Progenitor cell of endocrine pancreas (in vitro differentiated cells): ENCODE measurements at regions not wholly inside any gene's neighbourhood (a gene's known extent, or its start where the extent isn't known, plus 50 kb on each side); places are given as distances from the start of the nearest gene placed in this dataset.

Experiments
- DNase-seq: peaks from one replicate; pipeline ENCODE4 v3.0.0; 2021; ENCODE audit warnings: low spot score; ENCODE audit not compliant: unreplicated experiment
- H3K27ac Mint-ChIP-seq: 2 replicates; pipeline ENCODE4 v1.8.0; 2021; ENCODE audit warnings: mild to moderate bottlenecking, moderate library complexity, mixed read lengths
- H3K27me3 Mint-ChIP-seq: 2 replicates; pipeline ENCODE4 v1.8.0; 2021; ENCODE audit warnings: mixed read lengths
- H3K36me3 Mint-ChIP-seq: 2 replicates; pipeline ENCODE4 v1.8.0; 2022; ENCODE audit warnings: mixed read lengths; ENCODE audit not compliant: insufficient read depth
- H3K4me1 Mint-ChIP-seq: 2 replicates; pipeline ENCODE4 v1.8.0; 2021; ENCODE audit warnings: low read depth, mixed read lengths
- H3K4me3 Mint-ChIP-seq: 2 replicates; pipeline ENCODE4 v1.8.0; 2021; ENCODE audit warnings: low read depth, mild to moderate bottlenecking, moderate library complexity, mixed read lengths
- H3K9me3 Mint-ChIP-seq: 2 replicates; pipeline ENCODE4 v1.8.0; 2021; ENCODE audit warnings: low read depth, mixed read lengths
- TF ChIP-seq, protein P1 (sequence below): fragments of 200-600 bp; sonication (generic); IDR thresholded peaks from one replicate; pipeline ENCODE4 v1.5.0; 2021; ENCODE audit warnings: antibody characterized with exemption, mild to moderate bottlenecking; ENCODE audit not compliant: unreplicated experiment

GRCh38 chr12:40618636-40619035 lies 73.6 kb upstream of the CNTN1 start:
- Mint-ChIP-seq H3K27me3 (peaks cover 4% of the 10 kb centered on the region), H3K36me3 (no peaks in the 10 kb centered on the region), H3K9me3 (no peaks in the 10 kb centered on the region), H3K4me3 (no peak overlapping the region), H3K27ac (no peak overlapping the region), H3K4me1 (no peaks in the 10 kb centered on the region)
- TF ChIP-seq, protein P1, sequence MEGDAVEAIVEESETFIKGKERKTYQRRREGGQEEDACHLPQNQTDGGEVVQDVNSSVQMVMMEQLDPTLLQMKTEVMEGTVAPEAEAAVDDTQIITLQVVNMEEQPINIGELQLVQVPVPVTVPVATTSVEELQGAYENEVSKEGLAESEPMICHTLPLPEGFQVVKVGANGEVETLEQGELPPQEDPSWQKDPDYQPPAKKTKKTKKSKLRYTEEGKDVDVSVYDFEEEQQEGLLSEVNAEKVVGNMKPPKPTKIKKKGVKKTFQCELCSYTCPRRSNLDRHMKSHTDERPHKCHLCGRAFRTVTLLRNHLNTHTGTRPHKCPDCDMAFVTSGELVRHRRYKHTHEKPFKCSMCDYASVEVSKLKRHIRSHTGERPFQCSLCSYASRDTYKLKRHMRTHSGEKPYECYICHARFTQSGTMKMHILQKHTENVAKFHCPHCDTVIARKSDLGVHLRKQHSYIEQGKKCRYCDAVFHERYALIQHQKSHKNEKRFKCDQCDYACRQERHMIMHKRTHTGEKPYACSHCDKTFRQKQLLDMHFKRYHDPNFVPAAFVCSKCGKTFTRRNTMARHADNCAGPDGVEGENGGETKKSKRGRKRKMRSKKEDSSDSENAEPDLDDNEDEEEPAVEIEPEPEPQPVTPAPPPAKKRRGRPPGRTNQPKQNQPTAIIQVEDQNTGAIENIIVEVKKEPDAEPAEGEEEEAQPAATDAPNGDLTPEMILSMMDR: no peak
- DNase-seq: no peak

- H3K4me3 Mint-ChIP-seq: no peak overlapping the region
- peaks cover 4% of the 10 kb centered on the region for H3K27me3 Mint-ChIP-seq
- H3K27ac Mint-ChIP-seq: no peak overlapping the region
- H3K4me1 Mint-ChIP-seq: no peaks in the 10 kb centered on the region
- TF ChIP-seq, protein P1: no peak
- no peaks in the 10 kb centered on the region for H3K9me3 Mint-ChIP-seq
- DNase-seq: no peak
- no peaks in the 10 kb centered on the region for H3K36me3 Mint-ChIP-seq
These were observed 71.6 kb upstream of the CNTN1 start for GRCh38 chr12:40620564-40621019.

- Mint-ChIP-seq H3K27ac (no peak overlapping the region), H3K27me3 (no peaks in the 10 kb centered on the region), H3K36me3 (no peaks in the 10 kb centered on the region), H3K9me3 (no peaks in the 10 kb centered on the region), H3K4me3 (no peak overlapping the region), H3K4me1 (no peaks in the 10 kb centered on the region)
- DNase-seq: peak; percentile 25
- TF ChIP-seq, protein P1: peak; percentile 83
These were observed 69.9 kb upstream of the CNTN1 start for GRCh38 chr12:40622246-40622838.

DNA sequence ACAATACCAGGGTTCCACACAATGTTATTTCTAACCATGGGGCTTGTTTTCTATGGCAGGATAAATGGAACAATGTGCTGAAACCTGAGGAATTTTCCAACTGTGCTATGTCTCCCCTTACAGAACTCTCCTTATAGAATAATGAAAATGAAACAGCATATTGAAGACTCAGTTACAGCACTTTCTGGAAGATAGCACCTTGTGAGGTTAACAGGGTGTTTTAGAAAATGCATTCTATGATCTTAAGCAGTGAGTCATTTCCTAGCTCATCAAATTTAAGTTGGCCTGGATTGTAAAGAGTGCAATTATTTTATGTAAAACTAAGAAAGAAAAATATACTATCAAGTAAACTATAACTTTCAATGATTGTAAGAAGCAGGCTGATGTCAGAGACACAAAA lies 60.1 kb upstream of the CNTN1 start:
- H3K4me1 Mint-ChIP-seq: no peaks in the 10 kb centered on the region

DNA sequence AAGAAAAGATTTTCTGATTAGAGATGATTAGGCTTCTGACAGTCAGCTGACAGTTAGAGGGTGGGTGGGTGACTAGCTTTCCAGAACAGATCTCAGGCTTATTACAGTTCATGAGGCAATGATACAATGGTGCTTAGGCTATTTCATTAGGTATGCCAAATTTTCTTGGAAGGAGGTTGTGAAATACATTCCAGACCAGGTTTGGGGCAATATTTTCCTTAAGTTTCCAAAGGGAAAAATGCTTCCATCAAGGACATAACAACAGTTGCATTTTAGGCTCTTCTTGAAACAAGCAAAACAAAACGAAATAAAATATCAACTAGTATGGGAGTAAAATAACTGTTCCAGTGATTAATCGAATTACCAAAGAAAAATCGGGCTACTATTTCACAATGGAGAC lies 59.3 kb upstream of the CNTN1 start:
- Mint-ChIP-seq H3K36me3 (no peaks in the 10 kb centered on the region), H3K27ac (no peak overlapping the region), H3K27me3 (peaks cover 4% of the 10 kb centered on the region), H3K4me3 (no peak overlapping the region), H3K4me1 (no peaks in the 10 kb centered on the region), H3K9me3 (no peaks in the 10 kb centered on the region)
- no peak for DNase-seq
- TF ChIP-seq, protein P1: no peak

More for the DNA sequence above, 60.1 kb upstream of the CNTN1 start:
- Mint-ChIP-seq H3K36me3 (no peaks in the 10 kb centered on the region), H3K9me3 (no peaks in the 10 kb centered on the region), H3K27me3 (peaks cover 4% of the 10 kb centered on the region), H3K27ac (no peak overlapping the region), H3K4me3 (no peak overlapping the region)
- TF ChIP-seq, protein P1: no peak
- no peak for DNase-seq
